ENCODE measurements at regions not wholly inside any gene's neighbourhood (a gene's known extent, or its start where the extent isn't known, plus 50 kb on each side); places are given as distances from the start of the nearest gene placed in this dataset.

GRCh38 chrX:124634363-124634762, 288.0 kb downstream of the SH2D1A start:
- no CpG with 5 or more reads among the region's 4 CpGs for WGBS (ENCODE audit: extremely low coverage, insufficient coverage, insufficient read length)
- H3K18ac ChIP-seq (ENCODE audit: low read length): no peak overlapping the region
- H3K79me1 ChIP-seq (ENCODE audit: low read length): no peaks in the 10 kb centered on the region

GRCh38 chrX:124641737-124642491, 295.6 kb downstream of the SH2D1A start:
- H2AFZ ChIP-seq (ENCODE audit: insufficient read depth, low read length, poor library complexity): no peak overlapping the region
- no peaks in the 10 kb centered on the region for H3K9me3 ChIP-seq (ENCODE audit: insufficient read depth, low read depth, low read length)
- H4K12ac ChIP-seq (ENCODE audit: low read depth, low read length): no peak overlapping the region
- no peak overlapping the region for H2BK120ac ChIP-seq (ENCODE audit: insufficient read depth, low read length, poor library complexity)
- H3K14ac ChIP-seq (ENCODE audit: low read length): no peak overlapping the region
- no peak overlapping the region for H2AK5ac ChIP-seq (ENCODE audit: low read length)
- no peak overlapping the region for H4K8ac ChIP-seq (ENCODE audit: low read depth, low read length)
- H3K9ac ChIP-seq (ENCODE audit: low read length): no peak overlapping the region
- H3K4me2 ChIP-seq (ENCODE audit: low read length): no peak overlapping the region
- H3K4me1 ChIP-seq (ENCODE audit: control insufficient read depth in 1 of 2, insufficient read depth in 2 of 2, low read length in 2 of 2): no peaks in the 10 kb centered on the region
- no peak overlapping the region for H3K23ac ChIP-seq (ENCODE audit: low read length)
- H3K27ac ChIP-seq (ENCODE audit: low read depth, low read length): no peak overlapping the region
- no peak overlapping the region for H3K4me3 ChIP-seq (ENCODE audit: low read depth, low read length)
- H2BK5ac ChIP-seq (ENCODE audit: low read depth, low read length, poor library complexity): no peak overlapping the region
- H3K27me3 ChIP-seq (ENCODE audit: insufficient read depth, low read length): no peaks in the 10 kb centered on the region
- H3K79me2 ChIP-seq (ENCODE audit: control insufficient read depth, insufficient read depth, low read length, poor library complexity): no peaks in the 10 kb centered on the region
- H3K18ac ChIP-seq (ENCODE audit: low read length): no peak overlapping the region
- no CpG with 5 or more reads among the region's 5 CpGs for WGBS (ENCODE audit: extremely low coverage, insufficient coverage, insufficient read length)
- H2BK12ac ChIP-seq (ENCODE audit: low read length): no peak overlapping the region
- no peak overlapping the region for H4K91ac ChIP-seq (ENCODE audit: low read depth, low read length)
- no peaks in the 10 kb centered on the region for H3K36me3 ChIP-seq (ENCODE audit: control insufficient read depth in 1 of 2, insufficient read depth in 2 of 2, low read length in 2 of 2)
- DNase-seq: no peak
- no peaks in the 10 kb centered on the region for H3K79me1 ChIP-seq (ENCODE audit: low read length)
- no peak overlapping the region for H3K4ac ChIP-seq (ENCODE audit: low read depth, low read length)

More at GRCh38 chrX:124634363-124634762, 288.0 kb downstream of the SH2D1A start:
- Histone ChIP-seq H3K4ac (ENCODE audit: low read depth, low read length) (no peak overlapping the region), H2BK12ac (ENCODE audit: low read length) (no peak overlapping the region), H4K12ac (ENCODE audit: low read depth, low read length) (no peak overlapping the region), H3K14ac (ENCODE audit: low read length) (no peak overlapping the region), H3K4me2 (ENCODE audit: low read length) (no peak overlapping the region), H3K4me1 (ENCODE audit: control insufficient read depth in 1 of 2, insufficient read depth in 2 of 2, low read length in 2 of 2) (no peaks in the 10 kb centered on the region), H2BK120ac (ENCODE audit: insufficient read depth, low read length, poor library complexity) (no peak overlapping the region), H3K9ac (ENCODE audit: low read length) (no peak overlapping the region), H2AFZ (ENCODE audit: insufficient read depth, low read length, poor library complexity) (no peak overlapping the region), H3K23ac (ENCODE audit: low read length) (no peak overlapping the region), H3K27ac (ENCODE audit: low read depth, low read length) (no peak overlapping the region), H3K27me3 (ENCODE audit: insufficient read depth, low read length) (no peaks in the 10 kb centered on the region), H2BK5ac (ENCODE audit: low read depth, low read length, poor library complexity) (no peak overlapping the region), H3K36me3 (ENCODE audit: control insufficient read depth in 1 of 2, insufficient read depth in 2 of 2, low read length in 2 of 2) (no peaks in the 10 kb centered on the region), H4K8ac (ENCODE audit: low read depth, low read length) (no peak overlapping the region), H2AK5ac (ENCODE audit: low read length) (no peak overlapping the region), H3K79me2 (ENCODE audit: control insufficient read depth, insufficient read depth, low read length, poor library complexity) (no peaks in the 10 kb centered on the region), H3K9me3 (ENCODE audit: insufficient read depth, low read depth, low read length) (no peaks in the 10 kb centered on the region), H3K4me3 (ENCODE audit: low read depth, low read length) (no peak overlapping the region), H4K91ac (ENCODE audit: low read depth, low read length) (no peak overlapping the region)
- DNase-seq: no peak

GRCh38 chrX:124646403-124646802, 300.0 kb downstream of the SH2D1A start:
- no CpG with 5 or more reads among the region's 1 CpG for WGBS (ENCODE audit: extremely low coverage, insufficient coverage, insufficient read length)

GRCh38 chrX:124651031-124651430, 304.7 kb downstream of the SH2D1A start:
- no peak overlapping the region for H3K27ac ChIP-seq (ENCODE audit: low read depth, low read length)
- H3K14ac ChIP-seq (ENCODE audit: low read length): no peak overlapping the region
- H3K36me3 ChIP-seq (ENCODE audit: control insufficient read depth in 1 of 2, insufficient read depth in 2 of 2, low read length in 2 of 2): no peaks in the 10 kb centered on the region
- no peak overlapping the region for H2BK5ac ChIP-seq (ENCODE audit: low read depth, low read length, poor library complexity)
- H2AK5ac ChIP-seq (ENCODE audit: low read length): no peak overlapping the region
- H3K23ac ChIP-seq (ENCODE audit: low read length): no peak overlapping the region
- H3K79me2 ChIP-seq (ENCODE audit: control insufficient read depth, insufficient read depth, low read length, poor library complexity): no peaks in the 10 kb centered on the region
- H2BK120ac ChIP-seq (ENCODE audit: insufficient read depth, low read length, poor library complexity): no peak overlapping the region
- DNase-seq: no peak
- no peak overlapping the region for H3K4me2 ChIP-seq (ENCODE audit: low read length)
- no peak overlapping the region for H3K9ac ChIP-seq (ENCODE audit: low read length)
- no CpG with 5 or more reads among the region's 4 CpGs for WGBS (ENCODE audit: extremely low coverage, insufficient coverage, insufficient read length)
- no peak overlapping the region for H3K18ac ChIP-seq (ENCODE audit: low read length)
- H4K12ac ChIP-seq (ENCODE audit: low read depth, low read length): no peak overlapping the region
- H2BK12ac ChIP-seq (ENCODE audit: low read length): no peak overlapping the region
- no peak overlapping the region for H3K4ac ChIP-seq (ENCODE audit: low read depth, low read length)
- no peak overlapping the region for H4K91ac ChIP-seq (ENCODE audit: low read depth, low read length)
- H2AFZ ChIP-seq (ENCODE audit: insufficient read depth, low read length, poor library complexity): no peak overlapping the region
- H3K4me1 ChIP-seq (ENCODE audit: control insufficient read depth in 1 of 2, insufficient read depth in 2 of 2, low read length in 2 of 2): no peaks in the 10 kb centered on the region
- H3K27me3 ChIP-seq (ENCODE audit: insufficient read depth, low read length): no peaks in the 10 kb centered on the region
- H3K79me1 ChIP-seq (ENCODE audit: low read length): no peaks in the 10 kb centered on the region
- no peaks in the 10 kb centered on the region for H3K9me3 ChIP-seq (ENCODE audit: insufficient read depth, low read depth, low read length)
- H3K4me3 ChIP-seq (ENCODE audit: low read depth, low read length): no peak overlapping the region
- no peak overlapping the region for H4K8ac ChIP-seq (ENCODE audit: low read depth, low read length)

More at GRCh38 chrX:124646403-124646802, 300.0 kb downstream of the SH2D1A start:
- no peaks in the 10 kb centered on the region for H3K79me2 ChIP-seq (ENCODE audit: control insufficient read depth, insufficient read depth, low read length, poor library complexity)
- H2BK12ac ChIP-seq (ENCODE audit: low read length): no peak overlapping the region
- no peak overlapping the region for H3K4me3 ChIP-seq (ENCODE audit: low read depth, low read length)
- no peaks in the 10 kb centered on the region for H3K36me3 ChIP-seq (ENCODE audit: control insufficient read depth in 1 of 2, insufficient read depth in 2 of 2, low read length in 2 of 2)
- H3K4ac ChIP-seq (ENCODE audit: low read depth, low read length): no peak overlapping the region
- no peak overlapping the region for H2AFZ ChIP-seq (ENCODE audit: insufficient read depth, low read length, poor library complexity)
- H3K9me3 ChIP-seq (ENCODE audit: insufficient read depth, low read depth, low read length): no peaks in the 10 kb centered on the region
- no peak overlapping the region for H4K12ac ChIP-seq (ENCODE audit: low read depth, low read length)
- H3K27ac ChIP-seq (ENCODE audit: low read depth, low read length): no peak overlapping the region
- no peak overlapping the region for H3K14ac ChIP-seq (ENCODE audit: low read length)
- H3K23ac ChIP-seq (ENCODE audit: low read length): no peak overlapping the region
- H3K18ac ChIP-seq (ENCODE audit: low read length): no peak overlapping the region
- H2BK120ac ChIP-seq (ENCODE audit: insufficient read depth, low read length, poor library complexity): no peak overlapping the region
- H3K4me2 ChIP-seq (ENCODE audit: low read length): no peak overlapping the region
- no peaks in the 10 kb centered on the region for H3K79me1 ChIP-seq (ENCODE audit: low read length)
- no peak overlapping the region for H2BK5ac ChIP-seq (ENCODE audit: low read depth, low read length, poor library complexity)
- no peaks in the 10 kb centered on the region for H3K27me3 ChIP-seq (ENCODE audit: insufficient read depth, low read length)
- no peak overlapping the region for H4K8ac ChIP-seq (ENCODE audit: low read depth, low read length)
- no peak for DNase-seq
- no peak overlapping the region for H2AK5ac ChIP-seq (ENCODE audit: low read length)
- H3K4me1 ChIP-seq (ENCODE audit: control insufficient read depth in 1 of 2, insufficient read depth in 2 of 2, low read length in 2 of 2): no peaks in the 10 kb centered on the region
- H4K91ac ChIP-seq (ENCODE audit: low read depth, low read length): no peak overlapping the region
- H3K9ac ChIP-seq (ENCODE audit: low read length): no peak overlapping the region

Data from trophoblast cell (in vitro differentiated cells and primary cell).